OCI-LY7 (cell line): ENCODE measurements at regions not wholly inside any gene's neighbourhood (a gene's known extent, or its start where the extent isn't known, plus 50 kb on each side); places are given as distances from the start of the nearest gene placed in this dataset.

ENCODE experiments used
- BruUV-seq: library from RNA; stranded (reverse); fragments of 400-500 nt; replicated peaks from 2 replicates; lab custom pipeline; 2021; lab: Mats Ljungman, UMichigan
- CTCF ChIA-PET: fragments of 300-600 bp; sonication (Branson Sonifier 250); formaldehyde crosslinking; loops from one replicate; lab custom pipeline; 2022; ENCODE audit warnings: antibody characterized with exemption; ENCODE audit not compliant: unreplicated experiment; lab: Charles Lee
- POLR2A ChIA-PET: fragments of 300-600 bp; sonication (Branson Sonifier 250); formaldehyde crosslinking; loops from one replicate; lab custom pipeline; 2022; ENCODE audit warnings: antibody characterized with exemption; lab: Charles Lee
- DNase-seq: peaks from one replicate; pipeline ENCODE4 v3.0.0-alpha.2; 2015; ENCODE audit warnings: low spot score
- H2AFZ ChIP-seq: fragments of 200-600 bp; sonication (generic), shearing (Covaris generic); 2 replicates; pipeline ENCODE4 v1.6.1; 2014; ENCODE audit warnings: mild to moderate bottlenecking, antibody characterized with exemption, low read length, moderate library complexity
- H3K27ac ChIP-seq: fragments of 200-600 bp; sonication (generic); 2 replicates; pipeline ENCODE4 v1.5.1; 2014; ENCODE audit warnings: mixed run types, low read depth, mild to moderate bottlenecking, moderate library complexity, low read length, inconsistent platforms; ENCODE audit not compliant: poor library complexity, severe bottlenecking
- H3K36me3 ChIP-seq: fragments of 200-600 bp; sonication (generic); 2 replicates; pipeline ENCODE4 v1.6.1; 2014; ENCODE audit warnings: mild to moderate bottlenecking, antibody characterized with exemption, low read length, moderate library complexity, mixed read lengths; ENCODE audit not compliant: insufficient read depth
- H3K4me1 ChIP-seq: fragments of 200-600 bp; sonication (generic); 2 replicates; pipeline ENCODE4 v1.5.1; 2014; ENCODE audit warnings: mild to moderate bottlenecking, low read length; ENCODE audit not compliant: insufficient read depth, poor library complexity, severe bottlenecking
- H3K4me2 ChIP-seq: fragments of 200-600 bp; sonication (generic); 2 replicates; pipeline ENCODE4 v1.6.1; 2014; ENCODE audit warnings: mild to moderate bottlenecking, low read length
- H3K4me3 ChIP-seq: fragments of 200-600 bp; sonication (generic); 2 replicates; pipeline ENCODE4 v1.5.1; 2014; ENCODE audit warnings: mild to moderate bottlenecking, low read depth, low read length; ENCODE audit not compliant: poor library complexity, severe bottlenecking
- H3K79me2 ChIP-seq: fragments of 200-600 bp; sonication (generic); 2 replicates; pipeline ENCODE4 v1.6.1; 2016; ENCODE audit warnings: low read depth, mild to moderate bottlenecking, low read length, moderate library complexity, mixed read lengths; ENCODE audit not compliant: insufficient read depth
- H3K9me2 ChIP-seq: fragments of 200-600 bp; sonication (generic); 2 replicates; pipeline ENCODE4 v1.6.1; 2016; ENCODE audit warnings: mild to moderate bottlenecking, low read length, mixed read lengths; ENCODE audit not compliant: insufficient read depth
- H3K9me3 ChIP-seq: fragments of 200-600 bp; sonication (generic); 2 replicates; pipeline ENCODE4 v1.6.1; 2014; ENCODE audit warnings: mild to moderate bottlenecking, mixed run types, low read length, mixed read lengths
- H4K20me1 ChIP-seq: fragments of 200-600 bp; sonication (generic); 2 replicates; pipeline ENCODE4 v1.6.1; 2014; ENCODE audit warnings: mild to moderate bottlenecking, antibody characterized with exemption, low read length, moderate library complexity, mixed read lengths; ENCODE audit not compliant: insufficient read depth
- EZH2phosphoT487 ChIP-seq: fragments of 200-600 bp; sonication (generic); IDR thresholded peaks from 2 replicates; pipeline ENCODE4 v1.6.1; 2018; ENCODE audit warnings: low read depth, borderline replicate concordance, mild to moderate bottlenecking, mixed run types, antibody characterized with exemption, low read length, moderate library complexity, mixed read lengths
- intact Hi-C: fragments of 100-400 bp; cut with micrococcal nuclease; formaldehyde crosslinking; loops from one replicate; pipeline ENCODE4 v1.10.0; 2022; ENCODE audit not compliant: unreplicated experiment
- TF ChIP-seq, protein P1 (sequence below): fragments of 200-600 bp; sonication (generic); conservative IDR thresholded peaks from 2 replicates; pipeline ENCODE4 v1.5.1; 2014; ENCODE audit warnings: mild to moderate bottlenecking, antibody characterized with exemption, low read length, moderate library complexity, mixed read lengths

- CTCF ChIA-PET, result interaction anchor here (1.1 kb wide), 1 partner anchor 8 kb away, joined by 3 read pairs; no protein-coding TSS in a partner anchor
These were observed 243.4 kb downstream of the SYK start for GRCh38 chr9:91045041-91045440.

DNA sequence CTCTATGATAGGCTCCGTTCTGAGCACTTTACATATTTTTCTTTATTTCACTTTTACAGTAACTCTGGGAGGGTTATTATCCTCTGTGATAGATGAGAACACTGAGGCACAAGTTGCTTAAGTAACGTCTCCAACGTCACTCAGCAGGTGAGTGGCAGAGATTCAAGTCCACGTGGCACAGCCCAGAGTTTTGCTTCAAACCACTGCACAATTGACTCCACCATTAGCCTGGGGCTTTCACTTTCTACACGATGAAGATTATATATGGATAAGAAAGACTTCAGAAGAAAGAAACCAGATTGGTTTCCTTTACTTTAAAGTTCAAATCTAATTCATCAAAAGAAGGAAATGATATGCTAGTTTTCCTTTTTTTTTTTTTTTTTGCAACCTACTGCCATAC is 245.9 kb downstream of the SYK start:
- no peaks in the 10 kb centered on the region for H4K20me1 ChIP-seq
- H3K4me3 ChIP-seq, result no peak overlapping the region
- ChIA-PET CTCF (no interaction called here), POLR2A (no interaction called here)
- no peak overlapping the region for H3K27ac ChIP-seq
- no TSS peak for BruUV-seq
- no peak overlapping the region for H2AFZ ChIP-seq
- intact Hi-C loops, result no loop called here
- H3K4me1 ChIP-seq, result no peaks in the 10 kb centered on the region
- H3K36me3 ChIP-seq, result no peaks in the 10 kb centered on the region
- H3K79me2 ChIP-seq, result no peaks in the 10 kb centered on the region
- TF ChIP-seq, protein P1, sequence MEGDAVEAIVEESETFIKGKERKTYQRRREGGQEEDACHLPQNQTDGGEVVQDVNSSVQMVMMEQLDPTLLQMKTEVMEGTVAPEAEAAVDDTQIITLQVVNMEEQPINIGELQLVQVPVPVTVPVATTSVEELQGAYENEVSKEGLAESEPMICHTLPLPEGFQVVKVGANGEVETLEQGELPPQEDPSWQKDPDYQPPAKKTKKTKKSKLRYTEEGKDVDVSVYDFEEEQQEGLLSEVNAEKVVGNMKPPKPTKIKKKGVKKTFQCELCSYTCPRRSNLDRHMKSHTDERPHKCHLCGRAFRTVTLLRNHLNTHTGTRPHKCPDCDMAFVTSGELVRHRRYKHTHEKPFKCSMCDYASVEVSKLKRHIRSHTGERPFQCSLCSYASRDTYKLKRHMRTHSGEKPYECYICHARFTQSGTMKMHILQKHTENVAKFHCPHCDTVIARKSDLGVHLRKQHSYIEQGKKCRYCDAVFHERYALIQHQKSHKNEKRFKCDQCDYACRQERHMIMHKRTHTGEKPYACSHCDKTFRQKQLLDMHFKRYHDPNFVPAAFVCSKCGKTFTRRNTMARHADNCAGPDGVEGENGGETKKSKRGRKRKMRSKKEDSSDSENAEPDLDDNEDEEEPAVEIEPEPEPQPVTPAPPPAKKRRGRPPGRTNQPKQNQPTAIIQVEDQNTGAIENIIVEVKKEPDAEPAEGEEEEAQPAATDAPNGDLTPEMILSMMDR, result no peak
- no peak for TF ChIP-seq EZH2phosphoT487
- no peaks in the 10 kb centered on the region for H3K9me2 ChIP-seq
- 0 out of 2 replicates have a peak, but pooled peaks cover 4% of the 10 kb centered on the region for H3K9me3 ChIP-seq
- DNase-seq, result no peak
- no peak overlapping the region for H3K4me2 ChIP-seq

More at GRCh38 chr9:91045041-91045440, 243.4 kb downstream of the SYK start:
- Histone ChIP-seq H2AFZ (no peak overlapping the region), H3K36me3 (no peaks in the 10 kb centered on the region), H3K4me1 (no peaks in the 10 kb centered on the region), H3K4me2 (no peak overlapping the region), H3K9me3 (no peaks in the 10 kb centered on the region), H3K4me3 (no peak overlapping the region), H3K79me2 (no peaks in the 10 kb centered on the region), H3K9me2 (no peaks in the 10 kb centered on the region), H3K27ac (no peak overlapping the region), H4K20me1 (no peaks in the 10 kb centered on the region)
- TF ChIP-seq, protein P1, result no peak
- no peak for TF ChIP-seq EZH2phosphoT487
- DNase-seq, result no peak
- intact Hi-C loops, result no loop called here
- POLR2A ChIA-PET, result no interaction called here
- BruUV-seq, result no TSS peak

- no peaks in the 10 kb centered on the region for H3K79me2 ChIP-seq
- no peak for TF ChIP-seq EZH2phosphoT487
- TF ChIP-seq, protein P1, result no peak
- no TSS peak for BruUV-seq
- no peak overlapping the region for H3K4me2 ChIP-seq
- H3K27ac ChIP-seq, result no peak overlapping the region
- H3K9me2 ChIP-seq, result no peaks in the 10 kb centered on the region
- CTCF ChIA-PET, result no interaction called here
- H2AFZ ChIP-seq, result no peak overlapping the region
- DNase-seq, result no peak
- H4K20me1 ChIP-seq, result no peaks in the 10 kb centered on the region
- H3K4me3 ChIP-seq, result no peak overlapping the region
- no peaks in the 10 kb centered on the region for H3K4me1 ChIP-seq
- intact Hi-C loops, result no loop called here
- 0 out of 2 replicates have a peak, but pooled peaks cover 4% of the 10 kb centered on the region for H3K9me3 ChIP-seq
- POLR2A ChIA-PET, result no interaction called here
- H3K36me3 ChIP-seq, result no peaks in the 10 kb centered on the region
These were observed 246.5 kb downstream of the SYK start for GRCh38 chr9:91047993-91048607.
